ENCODE measurements at regions not wholly inside any gene's neighbourhood (a gene's known extent, or its start where the extent isn't known, plus 50 kb on each side); places are given as distances from the start of the nearest gene placed in this dataset.

DNA sequence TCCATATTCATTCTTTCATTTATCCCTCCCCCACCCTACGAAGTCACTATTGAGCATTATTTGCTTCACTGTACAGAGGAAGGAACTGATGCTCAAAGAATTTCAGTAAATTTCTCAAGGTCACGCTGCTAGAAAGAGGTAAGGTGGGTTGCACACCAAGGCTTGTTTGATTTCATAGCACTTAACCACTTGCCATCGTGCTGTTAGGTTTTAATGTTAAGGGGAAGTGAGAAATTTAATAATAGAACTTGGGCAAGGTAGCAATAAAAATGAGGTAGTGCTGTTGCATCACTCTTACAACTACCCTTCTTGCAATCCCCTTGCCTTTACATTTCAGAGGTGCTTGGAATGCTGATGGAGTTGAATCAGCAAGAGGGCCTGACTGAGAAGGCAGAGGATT, 343.1 kb downstream of the MID1IP1 start:
- peaks cover 2% of the 10 kb centered on the region; the same call in 1 of the 2 replicates for H3K4me1 ChIP-seq (ENCODE audit: insufficient read depth, low read length)
- no peaks in the 10 kb centered on the region for H3K79me1 ChIP-seq (ENCODE audit: insufficient read depth, low read depth, low read length, poor library complexity, severe bottlenecking)
- H3K4me2 ChIP-seq (ENCODE audit: insufficient read depth, insufficient read length, low read length), result no peak overlapping the region
- H3K9me3 ChIP-seq (ENCODE audit: control insufficient read depth, low read depth, low read length), result no peaks in the 10 kb centered on the region
- H3K27me3 ChIP-seq (ENCODE audit: insufficient read depth, low read length), result no peaks in the 10 kb centered on the region
- H3K4ac ChIP-seq (ENCODE audit: low read depth, low read length), result no peak overlapping the region
- H4K5ac ChIP-seq (ENCODE audit: insufficient read length, low read depth, low read length), result no peak overlapping the region
- no peaks in the 10 kb centered on the region for H4K20me1 ChIP-seq (ENCODE audit: control insufficient read depth, insufficient read depth, insufficient read length)
- H3K9me3 Mint-ChIP-seq, result peaks cover 80 to 85% of the 10 kb centered on the region in 2 experiments
- no peak overlapping the region for H3K18ac ChIP-seq (ENCODE audit: insufficient read length, low read depth, low read length)
- no peaks in the 10 kb centered on the region for H3K79me2 ChIP-seq (ENCODE audit: insufficient read depth, low read length)
- H3K36me3 Mint-ChIP-seq (ENCODE audit: insufficient read depth in 1 of 3, low read depth in 3 of 3), result peaks cover 0 to 9% (median 7%) of the 10 kb centered on the region in 3 experiments; a peak in 5 of 7 replicates
- no peak for DNase-seq
- no peak overlapping the region for H4K8ac ChIP-seq (replicated peaks; ENCODE audit: insufficient read length, low read depth, low read length)
- H3T11ph ChIP-seq (ENCODE audit: low read length), result no peak overlapping the region
- no peak overlapping the region for H3K9ac ChIP-seq (ENCODE audit: extremely low read depth, insufficient read length, low read length)
- no peak overlapping the region for H2BK15ac ChIP-seq (ENCODE audit: low read depth, low read length)
- no peak overlapping the region for H2AFZ ChIP-seq (ENCODE audit: low read length)
- H3K27ac ChIP-seq (ENCODE audit: insufficient read length, low read depth, low read length), result no peak overlapping the region
- no peak overlapping the region for H2BK120ac ChIP-seq (ENCODE audit: low read depth, low read length, poor library complexity, severe bottlenecking)
- TF ChIP-seq, protein P1, sequence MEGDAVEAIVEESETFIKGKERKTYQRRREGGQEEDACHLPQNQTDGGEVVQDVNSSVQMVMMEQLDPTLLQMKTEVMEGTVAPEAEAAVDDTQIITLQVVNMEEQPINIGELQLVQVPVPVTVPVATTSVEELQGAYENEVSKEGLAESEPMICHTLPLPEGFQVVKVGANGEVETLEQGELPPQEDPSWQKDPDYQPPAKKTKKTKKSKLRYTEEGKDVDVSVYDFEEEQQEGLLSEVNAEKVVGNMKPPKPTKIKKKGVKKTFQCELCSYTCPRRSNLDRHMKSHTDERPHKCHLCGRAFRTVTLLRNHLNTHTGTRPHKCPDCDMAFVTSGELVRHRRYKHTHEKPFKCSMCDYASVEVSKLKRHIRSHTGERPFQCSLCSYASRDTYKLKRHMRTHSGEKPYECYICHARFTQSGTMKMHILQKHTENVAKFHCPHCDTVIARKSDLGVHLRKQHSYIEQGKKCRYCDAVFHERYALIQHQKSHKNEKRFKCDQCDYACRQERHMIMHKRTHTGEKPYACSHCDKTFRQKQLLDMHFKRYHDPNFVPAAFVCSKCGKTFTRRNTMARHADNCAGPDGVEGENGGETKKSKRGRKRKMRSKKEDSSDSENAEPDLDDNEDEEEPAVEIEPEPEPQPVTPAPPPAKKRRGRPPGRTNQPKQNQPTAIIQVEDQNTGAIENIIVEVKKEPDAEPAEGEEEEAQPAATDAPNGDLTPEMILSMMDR (conservative IDR thresholded peaks at IDR 0.05), result no peak
- no peak overlapping the region for H3K4me3 Mint-ChIP-seq
- H3K23me2 ChIP-seq (ENCODE audit: insufficient read length, low read depth, low read length, poor library complexity, severe bottlenecking), result no peaks in the 10 kb centered on the region
- H2AK5ac ChIP-seq (ENCODE audit: insufficient read length, low read length), result no peak overlapping the region
- H3K14ac ChIP-seq (ENCODE audit: insufficient read depth, low read length), result no peak overlapping the region
- H2BK5ac ChIP-seq (ENCODE audit: insufficient read length, low read length), result no peak overlapping the region
- no peak overlapping the region for H4K91ac ChIP-seq (ENCODE audit: insufficient read length, low read depth, low read length)
- no peak overlapping the region for H2BK20ac ChIP-seq (ENCODE audit: low read depth, low read length, poor library complexity, severe bottlenecking)
- H3K27ac Mint-ChIP-seq, result no peak overlapping the region
- peaks cover 2 to 5% of the 10 kb centered on the region in 2 experiments; a peak in 3 of 4 replicates for H3K4me1 Mint-ChIP-seq
- no peak overlapping the region for H2BK12ac ChIP-seq (ENCODE audit: insufficient read length, low read depth, low read length)
- H3K27me3 Mint-ChIP-seq (ENCODE audit: low read depth), result peaks cover 2% of the 10 kb centered on the region; the same call in 1 of the 2 replicates
- no peak overlapping the region for H3K23ac ChIP-seq (ENCODE audit: insufficient read length, low read depth, low read length)
- no peak overlapping the region for H3K56ac ChIP-seq (ENCODE audit: insufficient read length, low read depth, low read length)
- WGBS (ENCODE audit: extremely low coverage, insufficient read length, low lambda C conversion rate), result no CpG with 5 or more reads among the region's 3 CpGs

All from H9 (cell line).